GM18505 (cell line): ENCODE measurements at regions not wholly inside any gene's neighbourhood (a gene's known extent, or its start where the extent isn't known, plus 50 kb on each side); places are given as distances from the start of the nearest gene placed in this dataset.

ENCODE experiments used
- ATAC-seq: cut with Tn5 transposase; IDR thresholded peaks from one replicate; pipeline ENCODE4 v1.9.1; 2021; ENCODE audit not compliant: unreplicated experiment
- POLR2A ChIP-seq: IDR thresholded peaks from 4 replicates; pipeline ENCODE4 v1.6.1; 2011; ENCODE audit warnings: borderline replicate concordance; ENCODE audit not compliant: insufficient read depth, insufficient read length; ENCODE audit errors: extremely low read depth

GRCh38 chr2:221096706-221097567 is 475.2 kb downstream of the EPHA4 start:
- TF ChIP-seq POLR2A: no peak
- ATAC-seq: no peak

GRCh38 chr2:221097568-221097915 is 474.6 kb downstream of the EPHA4 start:
- no peak for TF ChIP-seq POLR2A
- no peak for ATAC-seq

- no peak for TF ChIP-seq POLR2A
- no peak for ATAC-seq
These were observed 474.2 kb downstream of the EPHA4 start for GRCh38 chr2:221097949-221098348.

GRCh38 chr2:221100467-221101089 is 471.5 kb downstream of the EPHA4 start:
- no peak for ATAC-seq
- no peak for TF ChIP-seq POLR2A

GRCh38 chr2:221102896-221103688 is 469.0 kb downstream of the EPHA4 start:
- TF ChIP-seq POLR2A: no peak
- ATAC-seq: no peak

GRCh38 chr2:221103930-221104329 is 468.2 kb downstream of the EPHA4 start:
- TF ChIP-seq POLR2A: no peak
- no peak for ATAC-seq

- TF ChIP-seq POLR2A: no peak
- ATAC-seq: no peak
These were observed 467.7 kb downstream of the EPHA4 start for GRCh38 chr2:221104361-221104811.

GRCh38 chr2:221106241-221106640 is 465.9 kb downstream of the EPHA4 start:
- no peak for ATAC-seq
- no peak for TF ChIP-seq POLR2A

- TF ChIP-seq POLR2A: no peak
- no peak for ATAC-seq
These were observed 464.7 kb downstream of the EPHA4 start for GRCh38 chr2:221107424-221107823.

GRCh38 chr2:221109552-221109951 is 462.6 kb downstream of the EPHA4 start:
- no peak for ATAC-seq
- no peak for TF ChIP-seq POLR2A

GRCh38 chr2:221111739-221112138 is 460.4 kb downstream of the EPHA4 start:
- no peak for ATAC-seq
- no peak for TF ChIP-seq POLR2A

- TF ChIP-seq POLR2A: no peak
- ATAC-seq: no peak
These were observed 459.4 kb downstream of the EPHA4 start for GRCh38 chr2:221112744-221113143.

GRCh38 chr2:221115944-221116343 is 456.2 kb downstream of the EPHA4 start:
- ATAC-seq: no peak
- no peak for TF ChIP-seq POLR2A
